Gastroesophageal sphincter (tissue), 4 donors: ENCODE measurements at regions not wholly inside any gene's neighbourhood (a gene's known extent, or its start where the extent isn't known, plus 50 kb on each side); places are given as distances from the start of the nearest gene placed in this dataset.

ENCODE experiments used
- ATAC-seq: fragments of 150-250 bp; one replicate; pipeline ENCODE4 v1.9.1; 2016; ENCODE audit warnings: mild to moderate bottlenecking, moderate library complexity
- H3K27ac ChIP-seq, 4 donors: fragments of 200-600 bp; sonication (generic) in 3 of 4; 1 replicate in 3 of 4; 2 replicates in 1 of 4; pipeline ENCODE4 v1.5.1; 2016 to 2019
- H3K27me3 ChIP-seq: fragments of 200-600 bp; sonication (generic); one replicate; pipeline ENCODE4 v1.5.1; 2019
- H3K36me3 ChIP-seq, 2 donors: fragments of 200-600 bp; sonication (generic); one replicate each; pipeline ENCODE4 v1.5.1; 2019; ENCODE audit warnings: control low read depth in 1 of 2
- H3K4me1 ChIP-seq, 3 donors: fragments of 200-600 bp; sonication (generic); 1 replicate in 2 of 3; 2 replicates in 1 of 3; pipeline ENCODE4 v1.5.1; 2016 to 2019; ENCODE audit warnings: control low read depth in 2 of 3
- H3K4me3 ChIP-seq, 2 donors: fragments of 200-600 bp; sonication (generic); one replicate each; pipeline ENCODE4 v1.5.1; 2019; ENCODE audit warnings: mild to moderate bottlenecking in 1 of 2, moderate library complexity in 1 of 2
- H3K9me3 ChIP-seq, 3 donors: fragments of 200-600 bp; sonication (generic); one replicate each; pipeline ENCODE4 v1.5.1; 2017 to 2019; ENCODE audit warnings: control low read depth in 2 of 3
- EP300 ChIP-seq: sonication (generic); formaldehyde crosslinking; IDR thresholded peaks from one replicate; pipeline ENCODE4 v1.6.1; 2017; ENCODE audit warnings: antibody characterized with exemption, mild to moderate bottlenecking
- POLR2A ChIP-seq, 2 donors: fragments of 450-650 bp; IDR thresholded peaks; one replicate each; pipeline ENCODE4 v1.6.1; 2017; ENCODE audit warnings: antibody characterized with exemption in 2 of 2, mild to moderate bottlenecking in 2 of 2, moderate library complexity in 1 of 2
- POLR2AphosphoS5 ChIP-seq: sonication (generic); formaldehyde crosslinking; IDR thresholded peaks from one replicate; pipeline ENCODE4 v1.6.1; 2017; ENCODE audit warnings: antibody characterized with exemption
- WGBS, 2 donors: methylation state at CpG; one replicate each; pipeline ENCODE4 v1.1.5; 2018; ENCODE audit warnings: low coverage in 1 of 2; 5-methylcytosine and 5-hydroxymethylcytosine counted together
- TF ChIP-seq, protein P1 (sequence below), 4 experiments: fragments of 200-600 bp in 2 of 4; fragments of 450-650 bp in 2 of 4; sonication (generic) in 1 of 4; IDR thresholded peaks; one replicate each; pipeline ENCODE4 v1.5.1; 2017 to 2019; ENCODE audit warnings: antibody characterized with exemption in 4 of 4, mild to moderate bottlenecking in 2 of 4, moderate library complexity in 2 of 4

DNA sequence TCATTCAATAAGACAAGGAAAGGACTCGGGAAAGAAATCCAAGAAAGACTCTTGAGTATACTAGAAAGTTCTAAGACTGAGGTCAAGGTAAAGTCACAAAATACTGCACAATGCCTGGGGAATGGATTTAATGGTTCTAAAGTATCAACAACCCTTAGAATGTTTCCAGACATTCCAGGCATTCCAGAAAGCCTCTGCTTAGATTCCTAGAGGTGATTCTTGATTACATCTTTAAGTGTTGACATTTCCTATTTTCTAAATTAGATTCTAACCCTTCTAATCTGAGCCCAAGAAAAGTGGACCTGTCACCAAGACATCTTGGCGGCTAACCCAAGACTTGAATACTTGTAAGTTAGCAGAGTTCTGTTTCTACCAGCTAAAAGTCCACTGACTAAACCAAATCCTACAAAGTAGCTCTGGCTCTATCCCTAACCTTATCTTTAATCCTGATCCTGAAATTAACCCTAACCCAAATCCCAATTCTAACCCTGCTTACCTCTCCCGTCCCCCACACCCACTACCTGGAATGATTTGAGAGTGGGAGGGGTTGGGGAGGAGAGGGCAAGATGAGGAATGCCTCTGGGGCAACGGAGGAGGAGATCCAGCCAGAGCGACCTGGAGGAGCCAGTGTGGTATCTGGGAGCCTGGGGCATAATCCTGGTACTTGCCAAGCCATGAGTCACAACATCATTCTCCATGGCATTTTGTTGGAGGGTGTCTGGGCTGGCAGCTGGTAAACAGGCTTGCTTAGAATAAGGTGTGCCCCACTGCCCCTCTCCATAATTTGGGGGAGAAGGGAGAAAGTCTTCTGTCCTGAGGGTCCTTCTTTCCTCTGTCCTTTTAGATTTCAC lies 93.4 kb upstream of the HOXC13 start:
- H3K9me3 ChIP-seq = no peaks in the 10 kb centered on the region
- H3K4me1 ChIP-seq = no peaks in the 10 kb centered on the region
- no peak overlapping the region for H3K4me3 ChIP-seq
- 22 to 45% methylated on average over 2 to 3 of the region's 5 CpGs for WGBS, 2 donors
- no peaks in the 10 kb centered on the region for H3K36me3 ChIP-seq
- no peak for ATAC-seq
- no peak for TF ChIP-seq EP300
- TF ChIP-seq, protein P1, sequence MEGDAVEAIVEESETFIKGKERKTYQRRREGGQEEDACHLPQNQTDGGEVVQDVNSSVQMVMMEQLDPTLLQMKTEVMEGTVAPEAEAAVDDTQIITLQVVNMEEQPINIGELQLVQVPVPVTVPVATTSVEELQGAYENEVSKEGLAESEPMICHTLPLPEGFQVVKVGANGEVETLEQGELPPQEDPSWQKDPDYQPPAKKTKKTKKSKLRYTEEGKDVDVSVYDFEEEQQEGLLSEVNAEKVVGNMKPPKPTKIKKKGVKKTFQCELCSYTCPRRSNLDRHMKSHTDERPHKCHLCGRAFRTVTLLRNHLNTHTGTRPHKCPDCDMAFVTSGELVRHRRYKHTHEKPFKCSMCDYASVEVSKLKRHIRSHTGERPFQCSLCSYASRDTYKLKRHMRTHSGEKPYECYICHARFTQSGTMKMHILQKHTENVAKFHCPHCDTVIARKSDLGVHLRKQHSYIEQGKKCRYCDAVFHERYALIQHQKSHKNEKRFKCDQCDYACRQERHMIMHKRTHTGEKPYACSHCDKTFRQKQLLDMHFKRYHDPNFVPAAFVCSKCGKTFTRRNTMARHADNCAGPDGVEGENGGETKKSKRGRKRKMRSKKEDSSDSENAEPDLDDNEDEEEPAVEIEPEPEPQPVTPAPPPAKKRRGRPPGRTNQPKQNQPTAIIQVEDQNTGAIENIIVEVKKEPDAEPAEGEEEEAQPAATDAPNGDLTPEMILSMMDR (IDR thresholded peaks at IDR 0.05) = no peak
- no peak for TF ChIP-seq POLR2AphosphoS5
- no peak for TF ChIP-seq POLR2A (IDR thresholded peaks at IDR 0.05)
- peaks cover 70% of the 10 kb centered on the region for H3K27me3 ChIP-seq
- no peak overlapping the region for H3K27ac ChIP-seq

DNA sequence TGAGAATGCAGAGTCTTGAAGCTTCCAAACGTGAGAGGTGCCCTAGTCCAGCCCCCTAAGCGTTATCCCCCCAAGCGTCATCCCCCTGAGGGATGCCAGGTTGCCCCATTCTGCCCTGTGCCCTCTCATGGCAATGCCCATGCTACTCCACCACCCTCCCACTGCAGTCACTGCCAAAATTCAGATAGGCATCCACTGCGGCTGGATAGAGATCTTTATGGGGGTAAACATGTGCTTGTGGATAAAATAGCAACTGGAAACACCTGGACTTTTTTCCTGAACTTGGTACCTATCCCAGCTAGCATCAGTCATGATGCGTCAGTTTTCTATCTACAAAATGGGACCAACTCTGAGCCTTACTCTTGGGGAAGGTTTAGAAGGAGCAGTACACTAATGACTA lies 92.7 kb upstream of the HOXC13 start:
- no peak for ATAC-seq
- TF ChIP-seq POLR2A (IDR thresholded peaks at IDR 0.05) (no peak), POLR2AphosphoS5 (no peak), EP300 (no peak)
- TF ChIP-seq, protein P1 (IDR thresholded peaks at IDR 0.05) = no peak
- WGBS, 2 donors = 68 to 100% methylated on average over 1 to 4 of the region's 5 CpGs
- no peaks in the 10 kb centered on the region for H3K36me3 ChIP-seq
- no peaks in the 10 kb centered on the region for H3K9me3 ChIP-seq
- no peak overlapping the region for H3K27ac ChIP-seq
- H3K4me1 ChIP-seq = no peaks in the 10 kb centered on the region
- no peak overlapping the region for H3K4me3 ChIP-seq
- peaks cover 67% of the 10 kb centered on the region for H3K27me3 ChIP-seq

DNA sequence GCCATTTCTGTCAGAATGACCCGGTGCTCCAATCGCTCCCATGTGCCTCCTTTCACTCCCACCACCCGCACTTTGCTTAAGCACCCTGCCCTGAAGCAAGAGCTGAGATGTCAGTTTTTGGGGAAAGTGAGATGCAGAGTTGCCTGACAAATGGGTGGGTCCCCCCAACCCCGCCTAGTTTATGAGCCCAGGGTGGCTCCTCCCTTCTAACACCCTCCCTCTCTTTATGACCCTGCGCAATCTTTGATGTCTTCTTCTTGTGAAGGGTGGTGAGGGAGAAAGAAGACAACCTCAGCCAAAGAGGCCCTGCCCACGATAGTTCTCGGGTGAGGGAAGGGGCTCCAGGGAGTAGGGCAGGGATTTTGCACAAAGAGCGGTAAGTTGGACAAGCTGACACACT lies 89.5 kb upstream of the HOXC13 start:
- Histone ChIP-seq H3K27me3 (peaks cover 57% of the 10 kb centered on the region), H3K27ac (no peak overlapping the region), H3K9me3 (no peaks in the 10 kb centered on the region), H3K4me1 (no peaks in the 10 kb centered on the region), H3K36me3 (no peaks in the 10 kb centered on the region), H3K4me3 (no peak overlapping the region)
- TF ChIP-seq POLR2A (IDR thresholded peaks at IDR 0.05) = no peak
- TF ChIP-seq, protein P1 (IDR thresholded peaks at IDR 0.05) = no peak
- no peak for TF ChIP-seq POLR2AphosphoS5
- no peak for TF ChIP-seq EP300
- WGBS, 2 donors = 76 to 90% methylated on average over 2 to 8 of the region's 8 CpGs
- ATAC-seq = no peak

DNA sequence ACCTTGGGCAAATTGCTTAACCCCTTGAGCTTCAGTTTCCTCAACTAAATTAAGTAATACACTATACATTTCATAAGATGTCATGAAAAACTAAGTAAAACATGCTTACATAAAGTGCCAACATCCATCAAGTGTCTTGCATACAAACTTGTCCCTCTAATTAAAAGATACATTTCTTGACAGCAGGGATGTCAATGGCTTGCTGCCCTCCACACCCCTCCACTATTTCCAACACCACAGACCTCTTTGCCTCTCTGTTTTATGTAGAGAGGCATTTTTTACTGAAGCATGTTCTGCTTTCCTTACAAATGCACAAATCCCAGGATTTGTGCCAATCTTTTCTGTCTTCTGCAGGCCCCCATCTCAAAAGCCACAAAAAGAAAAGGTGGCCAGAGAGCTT lies 89.0 kb upstream of the HOXC13 start:
- H3K9me3 ChIP-seq = no peaks in the 10 kb centered on the region
- TF ChIP-seq POLR2A (IDR thresholded peaks at IDR 0.05) (no peak), EP300 (no peak), POLR2AphosphoS5 (no peak)
- TF ChIP-seq, protein P1 (IDR thresholded peaks at IDR 0.05) = no peak
- H3K27me3 ChIP-seq = peaks cover 54% of the 10 kb centered on the region
- no peaks in the 10 kb centered on the region for H3K36me3 ChIP-seq
- ATAC-seq = no peak
- H3K27ac ChIP-seq = no peak overlapping the region
- no peak overlapping the region for H3K4me3 ChIP-seq
- H3K4me1 ChIP-seq = no peaks in the 10 kb centered on the region

- Histone ChIP-seq H3K27ac (no peak overlapping the region), H3K4me3 (no peak overlapping the region), H3K4me1 (no peaks in the 10 kb centered on the region), H3K27me3 (peaks cover 54% of the 10 kb centered on the region), H3K36me3 (no peaks in the 10 kb centered on the region), H3K9me3 (no peaks in the 10 kb centered on the region)
- ATAC-seq = no peak
- WGBS, 2 donors = 84 to 86% methylated on average over 6 of the region's 6 CpGs
- TF ChIP-seq POLR2AphosphoS5 (no peak), POLR2A (IDR thresholded peaks at IDR 0.05) (no peak), EP300 (no peak)
- TF ChIP-seq, protein P1 (IDR thresholded peaks at IDR 0.05) = no peak
Observed at GRCh38 chr12:53852061-53852460, 86.6 kb upstream of the HOXC13 start.
